Left lung (tissue), 4 donors: ENCODE measurements at regions not wholly inside any gene's neighbourhood (a gene's known extent, or its start where the extent isn't known, plus 50 kb on each side); places are given as distances from the start of the nearest gene placed in this dataset.

Source experiments
- ATAC-seq: fragments of 200-7000 bp; cut with Tn5 transposase; one replicate; pipeline ENCODE4 v1.9.1; 2020; ENCODE audit warnings: moderate library complexity
- DNase-seq, 4 donors: peaks; one replicate each; pipeline ENCODE4 v3.0.0-alpha.2; 2013 to 2020
- H3K27ac ChIP-seq, 2 donors: fragments of 200-600 bp; sonication (generic) in 1 of 2; one replicate each; pipeline versions ENCODE4 v1.5.0 to v1.8.0; 2020 to 2021
- H3K27me3 ChIP-seq, 2 donors: fragments of 200-600 bp; sonication (generic) in 1 of 2; one replicate each; pipeline versions ENCODE4 v1.5.0 to v1.8.0; 2020 to 2021
- H3K36me3 ChIP-seq, 2 donors: fragments of 200-600 bp; sonication (generic) in 1 of 2; one replicate each; pipeline versions ENCODE4 v1.5.0 to v1.8.0; 2020 to 2021
- H3K4me1 ChIP-seq, 2 donors: fragments of 200-600 bp; one replicate each; pipeline ENCODE4 v1.8.0; 2021
- H3K4me3 ChIP-seq, 2 donors: fragments of 200-600 bp; sonication (generic) in 1 of 2; one replicate each; pipeline versions ENCODE4 v1.5.0 to v1.8.0; 2020 to 2021; ENCODE audit warnings: mild to moderate bottlenecking in 1 of 2
- H3K9me3 ChIP-seq, 2 donors: fragments of 200-600 bp; sonication (generic) in 1 of 2; one replicate each; pipeline versions ENCODE4 v1.5.0 to v1.8.0; 2020 to 2021
- CTCF ChIP-seq, 2 donors: fragments of 200-600 bp; sonication (generic) in 1 of 2; IDR thresholded peaks; one replicate each; pipeline versions ENCODE4 v1.5.0 to v1.8.0; 2021; ENCODE audit warnings: antibody characterized with exemption in 2 of 2
- intact Hi-C, 2 donors: fragments of 100-400 bp; cut with DNase I; formaldehyde crosslinking; loops; one replicate each; pipeline versions ENCODE4 v1.11.2 to v1.14.2; 2022
- donor health status: DM: no; HTN: yes; CAD: no.
- donor health status: DM: no; HTN: no; CAD: no.

- DNase-seq, result no peak
- intact Hi-C loops, result no loop called here
Measured at GRCh38 chr3:5063724-5064123, 58.4 kb upstream of the ARL8B start.

GRCh38 chr3:5068531-5069050, 53.5 kb upstream of the ARL8B start:
- Histone ChIP-seq H3K36me3 (no peaks in the 10 kb centered on the region), H3K27me3 (no peaks in the 10 kb centered on the region), H3K4me3 (no peak overlapping the region), H3K4me1 (peaks cover 0 to 13% of the 10 kb centered on the region in 2 donors), H3K27ac (no peak overlapping the region), H3K9me3 (no peaks in the 10 kb centered on the region)
- TF ChIP-seq CTCF (IDR thresholded peaks at IDR 0.05), result no peak
- ATAC-seq, result no peak
- no peak for DNase-seq
- intact Hi-C loops, result no loop called here

More at GRCh38 chr3:5063724-5064123, 58.4 kb upstream of the ARL8B start:
- no peak for ATAC-seq
- no peak overlapping the region for H3K27ac ChIP-seq
- H3K4me3 ChIP-seq, result no peak overlapping the region
- no peaks in the 10 kb centered on the region for H3K27me3 ChIP-seq
- H3K9me3 ChIP-seq, result no peaks in the 10 kb centered on the region
- no peaks in the 10 kb centered on the region for H3K4me1 ChIP-seq
- H3K36me3 ChIP-seq, result no peaks in the 10 kb centered on the region
- TF ChIP-seq CTCF (IDR thresholded peaks at IDR 0.05), result no peak

GRCh38 chr3:5069627-5070026, 52.5 kb upstream of the ARL8B start:
- TF ChIP-seq CTCF (IDR thresholded peaks at IDR 0.05), result no peak
- Histone ChIP-seq H3K4me3 (no peak overlapping the region), H3K36me3 (no peaks in the 10 kb centered on the region), H3K4me1 (peaks cover 0 to 13% of the 10 kb centered on the region in 2 donors), H3K27me3 (no peaks in the 10 kb centered on the region), H3K9me3 (no peaks in the 10 kb centered on the region), H3K27ac (no peak overlapping the region)
- intact Hi-C loops, result no loop called here
- no peak for ATAC-seq
- no peak for DNase-seq

GRCh38 chr3:5071061-5071460, 51.0 kb upstream of the ARL8B start:
- Histone ChIP-seq H3K4me3 (no peak overlapping the region), H3K36me3 (no peaks in the 10 kb centered on the region), H3K27me3 (no peaks in the 10 kb centered on the region), H3K9me3 (no peaks in the 10 kb centered on the region), H3K4me1 (peaks cover 0 to 13% of the 10 kb centered on the region in 2 donors), H3K27ac (no peak overlapping the region)
- TF ChIP-seq CTCF (IDR thresholded peaks at IDR 0.05), result no peak
- intact Hi-C loops, result no loop called here
- ATAC-seq (peak; percentile 38), DNase-seq (no peak)

- intact Hi-C loops, result no loop called here
- ATAC-seq, result peak; percentile 56
Measured at GRCh38 chr3:5072100-5072816, 49.8 kb upstream of the ARL8B start.

More at GRCh38 chr3:5072100-5072816, 49.8 kb upstream of the ARL8B start:
- no peak for DNase-seq
- no peaks in the 10 kb centered on the region for H3K9me3 ChIP-seq
- H3K36me3 ChIP-seq, result no peaks in the 10 kb centered on the region
- no peaks in the 10 kb centered on the region for H3K27me3 ChIP-seq
- no peak for TF ChIP-seq CTCF (IDR thresholded peaks at IDR 0.05)
- H3K4me1 ChIP-seq, result peaks cover 0 to 13% of the 10 kb centered on the region in 2 donors
- no peak overlapping the region for H3K4me3 ChIP-seq
- H3K27ac ChIP-seq, result no peak overlapping the region
